ENCODE measurements at regions not wholly inside any gene's neighbourhood (a gene's known extent, or its start where the extent isn't known, plus 50 kb on each side); places are given as distances from the start of the nearest gene placed in this dataset.

GRCh38 chr4:8739317-8739716, 132.3 kb downstream of the HMX1 start:
- Histone ChIP-seq H3K4me3 (no peak overlapping the region), H3K27ac (no peak overlapping the region), H3K27me3 (peaks cover 0 to 28% (median 14%) of the 10 kb centered on the region in 7 donors), H3K36me3 (no peaks in the 10 kb centered on the region), H3K9me3 (peaks cover 0 to 6% (median 0%) of the 10 kb centered on the region in 11 donors), H3K4me1 (no peaks in the 10 kb centered on the region)
- DNase-seq (no peak), ATAC-seq (no peak)
- TF ChIP-seq CTCF (IDR thresholded peaks at IDR 0.05) = no peak
- 89% methylated on average over 11 of the region's 11 CpGs for WGBS, 2 donors
- intact Hi-C loops (cut with DNase I) = no loop called here

- Histone ChIP-seq H3K4me1 (no peaks in the 10 kb centered on the region), H3K4me3 (no peak overlapping the region), H3K27me3 (peaks cover 0 to 20% (median 7%) of the 10 kb centered on the region in 7 donors), H3K9me3 (peaks cover 0 to 13% (median 0%) of the 10 kb centered on the region in 11 donors), H3K27ac (no peak overlapping the region), H3K36me3 (no peaks in the 10 kb centered on the region)
- DNase-seq (no peak), ATAC-seq (no peak)
- 79 to 86% methylated on average over 15 of the region's 15 CpGs for WGBS, 2 donors
- no peak for TF ChIP-seq CTCF (IDR thresholded peaks at IDR 0.05)
- intact Hi-C loops (cut with DNase I) = no loop called here
Observed at GRCh38 chr4:8738471-8738931, 133.1 kb downstream of the HMX1 start.

GRCh38 chr4:8737601-8738279, 133.9 kb downstream of the HMX1 start:
- 83 to 91% methylated on average over 23 of the region's 23 CpGs for WGBS, 2 donors
- Histone ChIP-seq H3K4me3 (no peak overlapping the region), H3K9me3 (peaks cover 0 to 19% (median 0%) of the 10 kb centered on the region in 11 donors), H3K27me3 (peaks cover 0 to 18% (median 6%) of the 10 kb centered on the region in 7 donors), H3K36me3 (no peaks in the 10 kb centered on the region), H3K27ac (no peak overlapping the region), H3K4me1 (no peaks in the 10 kb centered on the region)
- DNase-seq = no peak
- no peak for ATAC-seq
- intact Hi-C loops (cut with DNase I) = no loop called here
- TF ChIP-seq CTCF (IDR thresholded peaks at IDR 0.05) = no peak

- DNase-seq (no peak), ATAC-seq (no peak)
- intact Hi-C loops (cut with DNase I) = no loop called here
- H3K36me3 ChIP-seq = no peaks in the 10 kb centered on the region
- H3K27me3 ChIP-seq = peaks cover 0 to 15% (median under 1%) of the 10 kb centered on the region in 7 donors
- 84 to 85% methylated on average over 11 of the region's 11 CpGs for whole genome bisulfite sequencing, 2 donors
- H3K4me1 ChIP-seq = no peaks in the 10 kb centered on the region
- TF ChIP-seq CTCF (IDR thresholded peaks at IDR 0.05) = no peak
- peaks cover 0 to 21% (median 0%) of the 10 kb centered on the region in 11 donors for H3K9me3 ChIP-seq
- no peak overlapping the region for H3K27ac ChIP-seq
- H3K4me3 ChIP-seq = no peak overlapping the region
Observed at GRCh38 chr4:8737075-8737474, 134.6 kb downstream of the HMX1 start.

Measured in heart right ventricle (tissue), 16 donors.